ENCODE measurements at regions not wholly inside any gene's neighbourhood (a gene's known extent, or its start where the extent isn't known, plus 50 kb on each side); places are given as distances from the start of the nearest gene placed in this dataset.

DNA sequence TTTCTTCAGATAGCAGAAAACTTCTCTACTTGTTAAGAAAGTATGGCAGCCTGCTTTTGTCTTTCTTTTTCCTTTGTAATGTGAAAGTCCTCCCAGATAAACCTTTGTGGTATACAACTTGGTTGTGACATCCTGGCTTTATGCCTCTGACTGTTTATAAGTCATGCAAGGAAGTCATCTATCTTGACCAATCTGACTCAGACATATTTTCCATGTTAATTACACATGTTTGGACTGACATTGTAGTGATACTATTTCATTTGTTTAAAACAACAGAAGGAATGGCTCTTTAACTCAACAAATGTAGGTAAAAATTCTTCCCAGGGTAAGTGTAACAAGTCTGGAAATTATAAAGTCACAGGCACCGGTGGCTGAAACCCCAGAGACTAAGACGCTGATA is 341.6 kb upstream of the MEOX2 start:
- H3K4me3 ChIP-seq (ENCODE audit: low read length): no peak overlapping the region
- no peaks in the 10 kb centered on the region for H3K27me3 ChIP-seq (ENCODE audit: control insufficient read depth, insufficient read depth, low read length)
- no peaks in the 10 kb centered on the region for H3K9me3 ChIP-seq (replicated peaks; ENCODE audit: control insufficient read depth, low read depth, low read length)
- no peaks in the 10 kb centered on the region for H3K36me3 ChIP-seq (ENCODE audit: control insufficient read depth, insufficient read depth, low read length)
- H3K27ac ChIP-seq (ENCODE audit: low read length): no peak overlapping the region
- DNase-seq: no peak
- H3K4me1 ChIP-seq (ENCODE audit: control insufficient read depth, insufficient read depth, low read length): peaks cover 12% of the 10 kb centered on the region
- no CpG with 5 or more reads among the region's 2 CpGs for WGBS (ENCODE audit: insufficient coverage)

DNA sequence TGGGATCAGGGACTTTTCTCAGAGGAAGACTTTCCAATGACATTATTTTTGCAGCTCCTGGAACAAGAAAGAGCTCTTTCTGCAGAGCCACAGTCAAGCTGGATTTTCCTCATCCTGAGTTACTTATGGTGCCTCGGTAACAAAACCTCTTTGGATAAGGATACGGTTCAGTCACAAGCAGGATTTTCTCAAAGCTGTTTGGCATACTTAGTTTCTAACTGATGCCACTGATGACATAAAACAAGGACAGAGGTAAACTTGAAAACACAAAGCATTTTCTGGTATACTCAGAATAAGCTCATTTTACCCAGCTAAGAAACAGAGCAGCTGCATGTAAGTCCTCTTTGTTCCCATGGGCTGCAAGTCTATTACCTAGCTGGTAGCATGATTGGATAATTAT is 340.9 kb upstream of the MEOX2 start:
- Histone ChIP-seq H3K9me3 (replicated peaks; ENCODE audit: control insufficient read depth, low read depth, low read length) (no peaks in the 10 kb centered on the region), H3K4me1 (ENCODE audit: control insufficient read depth, insufficient read depth, low read length) (peaks cover 10% of the 10 kb centered on the region), H3K4me3 (ENCODE audit: low read length) (no peak overlapping the region), H3K27me3 (ENCODE audit: control insufficient read depth, insufficient read depth, low read length) (no peaks in the 10 kb centered on the region), H3K27ac (ENCODE audit: low read length) (no peak overlapping the region), H3K36me3 (ENCODE audit: control insufficient read depth, insufficient read depth, low read length) (no peaks in the 10 kb centered on the region)
- no peak for DNase-seq
- 67% methylated on average over 2 of the region's 2 CpGs for WGBS (ENCODE audit: insufficient coverage)

DNA sequence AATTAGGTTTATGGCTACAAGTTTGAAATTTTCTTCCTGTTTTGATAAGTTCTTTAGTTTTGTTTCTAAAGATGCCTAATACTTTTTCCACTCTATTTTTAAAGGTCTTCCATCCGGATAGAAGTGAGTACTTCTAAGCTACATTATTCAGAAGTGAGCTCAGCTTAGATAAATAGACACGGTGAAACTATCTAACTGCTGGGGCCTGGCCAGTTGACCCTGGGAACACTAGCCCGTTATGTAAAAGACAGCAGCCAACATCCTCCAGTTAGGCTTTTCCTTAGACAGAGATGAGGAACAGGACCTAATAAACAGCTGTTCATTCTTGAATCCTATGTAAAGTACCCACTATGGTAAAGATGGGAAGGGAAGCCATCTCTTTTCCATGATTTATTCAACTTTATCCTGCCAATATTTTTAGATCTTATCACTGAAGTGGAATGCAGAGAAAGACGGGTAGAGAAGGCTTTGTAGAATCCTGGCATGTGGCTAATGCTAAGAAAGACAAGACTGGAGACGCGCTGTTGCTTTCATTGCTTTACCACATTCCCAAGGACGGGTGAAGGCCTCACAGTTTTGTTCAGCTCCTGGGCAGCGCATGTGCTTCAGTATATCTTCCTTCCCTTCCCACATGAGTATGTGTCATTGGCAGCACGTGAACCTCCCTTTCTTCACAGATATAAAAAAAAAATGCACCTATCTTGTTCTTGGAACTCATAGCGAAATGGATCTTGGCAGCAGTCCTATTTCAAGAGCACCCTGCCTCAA is 340.0 kb upstream of the MEOX2 start:
- peaks cover 10% of the 10 kb centered on the region for H3K4me1 ChIP-seq (ENCODE audit: control insufficient read depth, insufficient read depth, low read length)
- H3K9me3 ChIP-seq (replicated peaks; ENCODE audit: control insufficient read depth, low read depth, low read length): no peaks in the 10 kb centered on the region
- WGBS (ENCODE audit: insufficient coverage): 82% methylated on average over 5 of the region's 10 CpGs
- peak overlapping the region; percentile 64 for H3K27ac ChIP-seq (ENCODE audit: low read length)
- peak; percentile 74 for DNase-seq
- no peaks in the 10 kb centered on the region for H3K27me3 ChIP-seq (ENCODE audit: control insufficient read depth, insufficient read depth, low read length)
- H3K36me3 ChIP-seq (ENCODE audit: control insufficient read depth, insufficient read depth, low read length): no peaks in the 10 kb centered on the region
- no peak overlapping the region for H3K4me3 ChIP-seq (ENCODE audit: low read length)

DNA sequence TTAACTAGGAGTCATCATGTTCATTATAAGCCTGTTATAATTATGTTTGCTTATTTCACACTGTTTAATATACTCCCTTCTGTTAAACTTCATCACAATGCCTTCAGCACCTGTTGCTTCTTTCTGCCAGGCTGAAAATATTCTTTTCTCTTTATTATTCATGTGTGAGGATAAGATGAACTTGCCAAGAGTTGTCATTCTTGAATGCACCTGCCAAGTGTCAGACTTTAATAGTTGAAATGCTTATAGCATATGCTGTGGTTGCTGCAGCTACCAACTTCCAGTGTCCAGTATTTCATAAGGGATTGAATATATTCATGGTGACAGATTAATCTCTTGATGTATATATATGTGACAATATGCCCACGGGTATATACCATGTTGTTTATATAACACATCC is 339.2 kb upstream of the MEOX2 start:
- no peaks in the 10 kb centered on the region for H3K27me3 ChIP-seq (ENCODE audit: control insufficient read depth, insufficient read depth, low read length)
- DNase-seq: peak; percentile 86
- H3K27ac ChIP-seq (ENCODE audit: low read length): no peak overlapping the region
- H3K4me1 ChIP-seq (ENCODE audit: control insufficient read depth, insufficient read depth, low read length): peaks cover 10% of the 10 kb centered on the region
- no peak overlapping the region for H3K4me3 ChIP-seq (ENCODE audit: low read length)
- H3K36me3 ChIP-seq (ENCODE audit: control insufficient read depth, insufficient read depth, low read length): no peaks in the 10 kb centered on the region
- no CpG with 5 or more reads among the region's 1 CpG for WGBS (ENCODE audit: insufficient coverage)
- H3K9me3 ChIP-seq (replicated peaks; ENCODE audit: control insufficient read depth, low read depth, low read length): no peaks in the 10 kb centered on the region

DNA sequence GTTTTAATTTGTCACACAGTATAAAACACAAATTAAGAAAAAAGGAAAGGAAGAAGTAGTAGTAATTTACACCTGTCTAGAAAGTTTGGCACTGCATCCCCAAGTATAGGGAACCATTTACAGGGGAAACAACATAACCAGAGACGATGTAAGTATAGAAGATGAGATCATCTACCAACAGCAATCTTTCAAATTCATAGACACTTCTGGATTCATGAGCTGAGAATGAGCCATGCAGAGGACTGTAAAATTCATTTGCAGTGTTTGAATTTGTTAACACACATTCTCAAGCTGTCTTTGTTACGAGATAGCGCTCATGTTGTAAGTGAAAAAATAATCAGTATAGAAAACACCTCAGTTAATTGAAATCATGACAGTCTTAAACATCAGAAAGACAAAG is 337.0 kb upstream of the MEOX2 start:
- peaks cover 7% of the 10 kb centered on the region for H3K4me1 ChIP-seq (ENCODE audit: control insufficient read depth, insufficient read depth, low read length)
- WGBS (ENCODE audit: insufficient coverage): no CpG with 5 or more reads among the region's 3 CpGs

DNA sequence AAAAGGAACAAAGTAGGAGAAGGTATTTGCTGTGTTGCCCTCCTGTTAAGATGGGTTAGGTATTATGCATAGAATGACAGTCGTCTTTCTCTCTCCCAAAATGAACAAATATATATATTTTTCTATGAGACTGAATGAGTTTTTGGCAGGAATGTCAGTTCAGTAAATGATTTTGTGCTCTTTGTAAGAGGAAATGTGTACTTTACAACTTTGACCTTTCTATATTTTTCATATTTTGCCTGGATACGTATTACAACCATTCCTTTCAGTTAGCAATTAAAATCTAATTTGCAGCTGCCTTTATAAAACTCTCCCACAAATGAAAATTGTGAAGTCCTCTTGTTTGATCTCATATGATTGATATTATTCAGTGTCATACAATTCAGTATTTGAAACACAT is 336.6 kb upstream of the MEOX2 start:
- no peak for DNase-seq
- peaks cover 7% of the 10 kb centered on the region for H3K4me1 ChIP-seq (ENCODE audit: control insufficient read depth, insufficient read depth, low read length)
- WGBS (ENCODE audit: insufficient coverage): no CpG with 5 or more reads among the region's 2 CpGs
- no peaks in the 10 kb centered on the region for H3K36me3 ChIP-seq (ENCODE audit: control insufficient read depth, insufficient read depth, low read length)
- no peaks in the 10 kb centered on the region for H3K9me3 ChIP-seq (replicated peaks; ENCODE audit: control insufficient read depth, low read depth, low read length)
- no peaks in the 10 kb centered on the region for H3K27me3 ChIP-seq (ENCODE audit: control insufficient read depth, insufficient read depth, low read length)
- no peak overlapping the region for H3K4me3 ChIP-seq (ENCODE audit: low read length)
- no peak overlapping the region for H3K27ac ChIP-seq (ENCODE audit: low read length)

More for the DNA sequence above, 337.0 kb upstream of the MEOX2 start:
- Histone ChIP-seq H3K4me3 (ENCODE audit: low read length) (no peak overlapping the region), H3K27ac (ENCODE audit: low read length) (no peak overlapping the region), H3K36me3 (ENCODE audit: control insufficient read depth, insufficient read depth, low read length) (no peaks in the 10 kb centered on the region), H3K27me3 (ENCODE audit: control insufficient read depth, insufficient read depth, low read length) (no peaks in the 10 kb centered on the region), H3K9me3 (replicated peaks; ENCODE audit: control insufficient read depth, low read depth, low read length) (no peaks in the 10 kb centered on the region)
- peak; percentile 45 for DNase-seq

DNA sequence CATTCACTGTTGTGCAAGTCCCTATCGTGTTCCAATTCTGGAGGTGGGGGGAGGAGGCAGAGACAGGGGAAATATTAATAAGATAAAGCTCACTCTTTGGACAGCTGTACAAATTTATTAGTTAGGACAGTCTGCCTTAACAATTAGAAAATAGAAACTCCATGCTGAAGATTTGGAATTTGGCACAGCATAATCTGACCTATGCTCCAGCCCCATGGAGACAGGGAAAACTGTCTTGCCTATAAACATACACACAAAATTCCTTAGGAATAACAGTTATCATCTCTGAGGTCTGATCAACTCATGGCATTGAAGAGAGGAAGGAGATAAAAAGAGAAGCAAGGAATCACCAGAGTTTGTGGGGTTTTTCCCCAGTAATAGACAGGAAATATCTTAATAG is 335.4 kb upstream of the MEOX2 start:
- peaks cover 6% of the 10 kb centered on the region for H3K4me1 ChIP-seq (ENCODE audit: control insufficient read depth, insufficient read depth, low read length)
- no peak overlapping the region for H3K27ac ChIP-seq (ENCODE audit: low read length)
- no peaks in the 10 kb centered on the region for H3K36me3 ChIP-seq (ENCODE audit: control insufficient read depth, insufficient read depth, low read length)
- H3K9me3 ChIP-seq (replicated peaks; ENCODE audit: control insufficient read depth, low read depth, low read length): no peaks in the 10 kb centered on the region
- H3K4me3 ChIP-seq (ENCODE audit: low read length): no peak overlapping the region
- no peaks in the 10 kb centered on the region for H3K27me3 ChIP-seq (ENCODE audit: control insufficient read depth, insufficient read depth, low read length)
- peak; percentile 57 for DNase-seq
- WGBS (ENCODE audit: insufficient coverage): no CpG with 5 or more reads among the region's 1 CpG

DNA sequence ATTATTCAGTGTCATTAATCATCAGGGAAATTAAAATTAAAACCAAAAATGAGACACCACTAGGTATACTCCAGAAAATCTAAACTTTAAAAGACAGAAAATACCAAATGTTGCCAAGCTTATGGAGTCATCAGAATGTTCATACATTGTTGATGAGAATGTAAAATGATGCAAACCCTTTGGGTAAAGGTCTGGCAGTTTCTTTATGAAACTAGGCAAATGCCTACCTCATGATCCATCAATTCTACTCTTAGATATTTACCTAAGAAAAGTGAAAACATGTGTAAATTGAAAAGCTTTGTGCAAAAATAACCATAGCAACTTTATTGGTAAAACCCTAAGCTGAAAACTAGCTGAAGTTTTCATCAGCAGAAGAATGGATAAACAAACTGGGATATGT is 329.5 kb upstream of the MEOX2 start:
- Histone ChIP-seq H3K9me3 (replicated peaks; ENCODE audit: control insufficient read depth, low read depth, low read length) (no peaks in the 10 kb centered on the region), H3K27me3 (ENCODE audit: control insufficient read depth, insufficient read depth, low read length) (no peaks in the 10 kb centered on the region), H3K27ac (ENCODE audit: low read length) (no peak overlapping the region), H3K4me3 (ENCODE audit: low read length) (no peak overlapping the region), H3K4me1 (ENCODE audit: control insufficient read depth, insufficient read depth, low read length) (no peaks in the 10 kb centered on the region), H3K36me3 (ENCODE audit: control insufficient read depth, insufficient read depth, low read length) (no peaks in the 10 kb centered on the region)
- no peak for DNase-seq

DNA sequence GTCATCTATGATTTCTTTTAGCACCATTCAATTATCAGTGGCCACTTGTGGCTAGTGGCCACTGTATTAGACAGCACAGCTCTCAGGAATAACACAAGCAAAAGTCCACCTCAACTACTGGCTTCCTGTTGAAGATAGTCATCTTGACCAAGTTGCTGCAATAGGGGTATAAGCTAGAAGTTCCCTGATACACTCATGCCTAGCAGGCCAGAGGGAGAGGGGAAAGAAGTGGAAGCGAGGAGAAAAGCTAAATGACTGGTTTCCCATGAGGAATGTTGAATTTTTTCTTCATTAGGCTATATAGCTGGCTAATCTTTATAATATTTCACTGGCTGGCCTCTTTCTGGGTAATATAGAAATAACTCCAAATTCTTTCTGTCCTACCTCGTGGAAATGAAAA is 327.5 kb upstream of the MEOX2 start:
- no peak for DNase-seq
- no peaks in the 10 kb centered on the region for H3K36me3 ChIP-seq (ENCODE audit: control insufficient read depth, insufficient read depth, low read length)
- WGBS (ENCODE audit: insufficient coverage): no CpG with 5 or more reads among the region's 2 CpGs
- H3K4me3 ChIP-seq (ENCODE audit: low read length): no peak overlapping the region
- H3K27ac ChIP-seq (ENCODE audit: low read length): no peak overlapping the region
- no peaks in the 10 kb centered on the region for H3K27me3 ChIP-seq (ENCODE audit: control insufficient read depth, insufficient read depth, low read length)
- H3K9me3 ChIP-seq (replicated peaks; ENCODE audit: control insufficient read depth, low read depth, low read length): no peaks in the 10 kb centered on the region
- no peaks in the 10 kb centered on the region for H3K4me1 ChIP-seq (ENCODE audit: control insufficient read depth, insufficient read depth, low read length)

DNA sequence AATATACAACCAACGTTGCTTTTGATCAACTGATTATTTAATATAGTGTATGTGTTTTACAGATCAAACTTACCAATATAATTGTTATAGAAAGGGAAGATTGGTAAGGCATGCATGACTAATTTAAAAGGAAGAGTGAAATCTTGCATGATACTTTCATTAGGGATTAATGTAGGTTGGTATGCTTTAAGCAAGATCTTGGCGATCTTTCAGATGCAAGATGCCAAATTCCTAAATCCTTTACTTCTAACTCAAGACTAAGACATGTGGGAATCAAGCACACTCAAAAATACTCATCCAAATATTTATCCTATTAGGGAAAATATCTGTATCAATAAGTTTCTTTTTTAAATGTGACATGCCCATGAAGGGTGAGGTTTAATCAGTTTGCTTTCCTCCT is 321.4 kb upstream of the MEOX2 start:
- no peaks in the 10 kb centered on the region for H3K9me3 ChIP-seq (replicated peaks; ENCODE audit: control insufficient read depth, low read depth, low read length)
- no CpG with 5 or more reads among the region's 2 CpGs for WGBS (ENCODE audit: insufficient coverage)
- H3K4me1 ChIP-seq (ENCODE audit: control insufficient read depth, insufficient read depth, low read length): no peaks in the 10 kb centered on the region
- no peak overlapping the region for H3K27ac ChIP-seq (ENCODE audit: low read length)
- H3K27me3 ChIP-seq (ENCODE audit: control insufficient read depth, insufficient read depth, low read length): no peaks in the 10 kb centered on the region
- DNase-seq: no peak
- no peak overlapping the region for H3K4me3 ChIP-seq (ENCODE audit: low read length)
- H3K36me3 ChIP-seq (ENCODE audit: control insufficient read depth, insufficient read depth, low read length): no peaks in the 10 kb centered on the region

DNA sequence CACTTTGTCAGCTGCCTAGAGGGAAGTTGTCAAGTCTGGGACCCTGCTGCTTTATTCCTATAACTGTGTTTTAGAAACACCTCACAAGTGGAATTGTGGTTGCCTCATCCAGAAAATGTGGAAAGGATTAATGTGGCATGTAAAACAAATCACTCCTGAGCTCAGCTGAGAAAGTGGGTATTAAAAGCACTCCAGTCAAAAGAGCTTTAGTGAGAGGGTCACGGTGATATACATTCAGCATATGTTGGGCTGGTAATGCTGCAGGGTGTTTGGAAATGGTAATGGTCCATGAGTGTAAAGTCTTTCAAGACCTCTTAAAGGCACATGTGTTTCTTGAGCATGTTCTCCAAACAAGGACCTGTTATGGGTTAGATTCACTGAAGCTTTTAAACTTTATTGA is 318.2 kb upstream of the MEOX2 start:
- H3K4me1 ChIP-seq (ENCODE audit: control insufficient read depth, insufficient read depth, low read length): no peaks in the 10 kb centered on the region
- H3K36me3 ChIP-seq (ENCODE audit: control insufficient read depth, insufficient read depth, low read length): no peaks in the 10 kb centered on the region
- H3K27ac ChIP-seq (ENCODE audit: low read length): no peak overlapping the region
- H3K27me3 ChIP-seq (ENCODE audit: control insufficient read depth, insufficient read depth, low read length): no peaks in the 10 kb centered on the region
- no peaks in the 10 kb centered on the region for H3K9me3 ChIP-seq (replicated peaks; ENCODE audit: control insufficient read depth, low read depth, low read length)
- WGBS (ENCODE audit: insufficient coverage): 100% methylated on average over 1 of the region's 1 CpG
- H3K4me3 ChIP-seq (ENCODE audit: low read length): no peak overlapping the region
- no peak for DNase-seq

All from muscle of leg (tissue), 3 donors.